ENCODE measurements at regions not wholly inside any gene's neighbourhood (a gene's known extent, or its start where the extent isn't known, plus 50 kb on each side); places are given as distances from the start of the nearest gene placed in this dataset.

DNA sequence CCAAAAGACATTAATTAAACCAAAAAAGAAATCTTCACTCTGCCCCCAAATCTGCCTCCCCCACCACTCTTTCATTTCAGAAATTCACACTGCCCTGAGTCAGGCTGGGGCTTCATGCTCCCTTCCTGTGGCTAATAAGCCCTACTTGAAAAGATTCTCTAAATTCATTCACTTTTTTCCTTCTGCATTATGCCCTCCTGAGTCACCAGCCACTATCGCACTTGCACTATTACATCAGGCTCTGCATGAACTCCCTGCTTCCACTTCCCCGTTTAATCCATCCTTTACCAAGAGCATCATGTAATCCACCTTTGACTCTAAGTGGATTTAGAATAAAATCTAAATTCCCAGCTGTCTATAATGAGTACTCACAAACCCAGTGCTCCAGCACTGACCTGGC, 295.4 kb upstream of the KLF3 start:
- Mint-ChIP-seq H3K9me3 (peaks cover 14% of the 10 kb centered on the region), H3K27me3 (ENCODE audit: low read depth, poor library complexity) (no peaks in the 10 kb centered on the region), H3K27ac (peak overlapping the region; percentile 0), H3K4me3 (no peak overlapping the region), H3K36me3 (ENCODE audit: low read depth) (peaks cover 10% of the 10 kb centered on the region), H3K4me1 (peaks cover 21% of the 10 kb centered on the region)
- TF ChIP-seq, protein P1, sequence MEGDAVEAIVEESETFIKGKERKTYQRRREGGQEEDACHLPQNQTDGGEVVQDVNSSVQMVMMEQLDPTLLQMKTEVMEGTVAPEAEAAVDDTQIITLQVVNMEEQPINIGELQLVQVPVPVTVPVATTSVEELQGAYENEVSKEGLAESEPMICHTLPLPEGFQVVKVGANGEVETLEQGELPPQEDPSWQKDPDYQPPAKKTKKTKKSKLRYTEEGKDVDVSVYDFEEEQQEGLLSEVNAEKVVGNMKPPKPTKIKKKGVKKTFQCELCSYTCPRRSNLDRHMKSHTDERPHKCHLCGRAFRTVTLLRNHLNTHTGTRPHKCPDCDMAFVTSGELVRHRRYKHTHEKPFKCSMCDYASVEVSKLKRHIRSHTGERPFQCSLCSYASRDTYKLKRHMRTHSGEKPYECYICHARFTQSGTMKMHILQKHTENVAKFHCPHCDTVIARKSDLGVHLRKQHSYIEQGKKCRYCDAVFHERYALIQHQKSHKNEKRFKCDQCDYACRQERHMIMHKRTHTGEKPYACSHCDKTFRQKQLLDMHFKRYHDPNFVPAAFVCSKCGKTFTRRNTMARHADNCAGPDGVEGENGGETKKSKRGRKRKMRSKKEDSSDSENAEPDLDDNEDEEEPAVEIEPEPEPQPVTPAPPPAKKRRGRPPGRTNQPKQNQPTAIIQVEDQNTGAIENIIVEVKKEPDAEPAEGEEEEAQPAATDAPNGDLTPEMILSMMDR (IDR thresholded peaks at IDR 0.05) = no peak
- no peak for DNase-seq

- H3K27ac Mint-ChIP-seq = no peak overlapping the region
These were observed 292.6 kb upstream of the KLF3 start for GRCh38 chr4:38371391-38371851.

DNA sequence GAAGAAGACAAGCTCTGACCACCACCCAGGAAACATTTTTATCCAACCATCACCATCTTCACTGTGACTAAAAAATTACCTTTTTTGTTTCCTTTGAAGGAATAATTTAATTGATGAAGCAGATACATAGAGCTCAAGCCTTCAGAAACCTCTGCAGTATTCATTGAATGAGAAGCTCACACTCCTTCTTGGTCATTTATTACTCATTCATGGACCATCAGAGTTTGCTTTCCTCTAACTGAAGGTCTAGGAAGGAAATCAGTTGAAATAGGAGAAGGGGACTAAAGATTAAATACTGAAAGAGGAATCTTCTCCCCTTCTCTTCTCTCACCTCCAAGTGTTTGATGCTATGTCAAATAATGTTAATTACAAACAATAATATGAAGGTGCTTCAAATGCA, 290.6 kb upstream of the KLF3 start:
- Mint-ChIP-seq H3K4me3 (no peak overlapping the region), H3K4me1 (peaks cover 17% of the 10 kb centered on the region), H3K36me3 (ENCODE audit: low read depth) (peaks cover 21% of the 10 kb centered on the region), H3K9me3 (peaks cover 39% of the 10 kb centered on the region), H3K27me3 (ENCODE audit: low read depth, poor library complexity) (no peaks in the 10 kb centered on the region), H3K27ac (no peak overlapping the region)
- TF ChIP-seq, protein P1 (IDR thresholded peaks at IDR 0.05) = no peak
- DNase-seq = no peak

More at GRCh38 chr4:38371391-38371851, 292.6 kb upstream of the KLF3 start:
- TF ChIP-seq, protein P1 (IDR thresholded peaks at IDR 0.05) = no peak
- no peak for DNase-seq
- peaks cover 12% of the 10 kb centered on the region for H3K4me1 Mint-ChIP-seq
- no peak overlapping the region for H3K4me3 Mint-ChIP-seq
- no peaks in the 10 kb centered on the region for H3K27me3 Mint-ChIP-seq (ENCODE audit: low read depth, poor library complexity)
- peaks cover 21% of the 10 kb centered on the region for H3K36me3 Mint-ChIP-seq (ENCODE audit: low read depth)
- peaks cover 33% of the 10 kb centered on the region for H3K9me3 Mint-ChIP-seq

DNA sequence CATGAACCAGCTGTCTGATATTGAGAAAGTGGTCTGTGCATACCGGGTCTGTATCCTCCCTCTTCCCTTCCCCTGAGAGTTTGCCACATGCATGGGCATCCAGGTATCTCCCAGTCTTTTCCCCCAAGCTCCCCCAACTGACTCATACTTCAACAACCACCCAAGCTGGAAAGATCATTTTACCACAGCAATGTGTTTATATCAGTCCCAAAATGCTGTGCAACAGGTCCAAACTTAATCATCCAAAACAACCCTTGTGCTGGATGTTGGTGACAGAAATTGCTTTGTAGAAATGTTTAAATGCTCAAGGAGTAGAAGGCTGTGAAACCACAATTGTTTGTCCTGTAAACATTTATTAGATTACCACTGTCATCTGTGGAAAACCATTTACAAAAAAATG, 286.8 kb upstream of the KLF3 start:
- Mint-ChIP-seq H3K27me3 (ENCODE audit: low read depth, poor library complexity) (no peaks in the 10 kb centered on the region), H3K36me3 (ENCODE audit: low read depth) (peaks cover 21% of the 10 kb centered on the region), H3K4me1 (peaks cover 24% of the 10 kb centered on the region)

DNA sequence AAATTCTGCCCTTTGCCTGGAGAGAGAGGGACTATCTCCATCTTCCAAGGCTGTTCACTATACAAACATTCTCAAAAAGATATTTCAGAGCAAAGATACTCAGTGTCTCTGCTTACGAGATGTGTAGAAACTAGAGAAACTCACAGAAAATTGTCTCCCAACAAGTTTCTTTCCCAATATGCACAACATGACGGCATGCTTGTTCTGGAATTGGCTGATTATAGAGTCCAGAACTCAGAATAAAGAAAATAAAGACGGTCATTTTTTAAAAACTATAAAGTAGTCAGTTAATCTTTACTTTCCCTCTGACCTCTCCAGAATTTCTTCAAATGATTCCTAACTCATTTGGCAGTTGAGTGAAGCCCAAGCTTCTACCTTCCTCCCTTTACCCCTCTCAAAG, 285.5 kb upstream of the KLF3 start:
- no peak for DNase-seq
- Mint-ChIP-seq H3K9me3 (peaks cover 26% of the 10 kb centered on the region), H3K27ac (no peak overlapping the region), H3K36me3 (ENCODE audit: low read depth) (peaks cover 12% of the 10 kb centered on the region), H3K4me3 (no peak overlapping the region), H3K27me3 (ENCODE audit: low read depth, poor library complexity) (no peaks in the 10 kb centered on the region), H3K4me1 (peaks cover 37% of the 10 kb centered on the region)
- TF ChIP-seq, protein P1 (IDR thresholded peaks at IDR 0.05) = no peak

More for the DNA sequence above, 286.8 kb upstream of the KLF3 start:
- H3K27ac Mint-ChIP-seq = no peak overlapping the region
- H3K9me3 Mint-ChIP-seq = peaks cover 39% of the 10 kb centered on the region
- H3K4me3 Mint-ChIP-seq = no peak overlapping the region
- TF ChIP-seq, protein P1 (IDR thresholded peaks at IDR 0.05) = no peak
- DNase-seq = no peak

- H3K27ac Mint-ChIP-seq = no peak overlapping the region
- H3K36me3 Mint-ChIP-seq (ENCODE audit: low read depth) = no peaks in the 10 kb centered on the region
- H3K4me3 Mint-ChIP-seq = no peak overlapping the region
- no peaks in the 10 kb centered on the region for H3K27me3 Mint-ChIP-seq (ENCODE audit: low read depth, poor library complexity)
- peaks cover 70% of the 10 kb centered on the region for H3K4me1 Mint-ChIP-seq
- H3K9me3 Mint-ChIP-seq = peaks cover 6% of the 10 kb centered on the region
- DNase-seq = no peak
- TF ChIP-seq, protein P1 (IDR thresholded peaks at IDR 0.05) = no peak
These were observed 282.2 kb upstream of the KLF3 start for GRCh38 chr4:38381788-38382187.
